Liver (tissue), 3 donors: ENCODE measurements at regions not wholly inside any gene's neighbourhood (a gene's known extent, or its start where the extent isn't known, plus 50 kb on each side); places are given as distances from the start of the nearest gene placed in this dataset.

Experiments
- ATF3 ChIP-seq: IDR thresholded peaks from 2 replicates; pipeline ENCODE4 v1.6.1; 2016; ENCODE audit warnings: antibody characterized with exemption
- GABPA ChIP-seq, 2 donors: IDR thresholded peaks in 1 of 2; conservative IDR thresholded peaks in 1 of 2; 2 replicates each; pipeline ENCODE4 v1.6.1; 2016; ENCODE audit warnings: antibody characterized with exemption in 2 of 2, mild to moderate bottlenecking in 1 of 2, moderate library complexity in 1 of 2
- MAX ChIP-seq: IDR thresholded peaks from 2 replicates; pipeline ENCODE4 v1.6.1; 2016; ENCODE audit warnings: antibody characterized with exemption
- TAF1 ChIP-seq: conservative IDR thresholded peaks from 2 replicates; pipeline ENCODE4 v1.6.1; 2016; ENCODE audit warnings: antibody characterized with exemption, mild to moderate bottlenecking
- YY1 ChIP-seq: IDR thresholded peaks from 2 replicates; pipeline ENCODE4 v1.6.1; 2016; ENCODE audit warnings: antibody characterized with exemption, mild to moderate bottlenecking
- TF ChIP-seq, protein P1 (sequence below): fragments of 150-350 bp; IDR thresholded peaks from 2 replicates; pipeline ENCODE4 v1.5.1; 2017; ENCODE audit warnings: improper control_type of control experiment, low read depth, low read length; ENCODE audit not compliant: missing input control
- donor health status: healthy.
- donor health status: healthy.

DNA sequence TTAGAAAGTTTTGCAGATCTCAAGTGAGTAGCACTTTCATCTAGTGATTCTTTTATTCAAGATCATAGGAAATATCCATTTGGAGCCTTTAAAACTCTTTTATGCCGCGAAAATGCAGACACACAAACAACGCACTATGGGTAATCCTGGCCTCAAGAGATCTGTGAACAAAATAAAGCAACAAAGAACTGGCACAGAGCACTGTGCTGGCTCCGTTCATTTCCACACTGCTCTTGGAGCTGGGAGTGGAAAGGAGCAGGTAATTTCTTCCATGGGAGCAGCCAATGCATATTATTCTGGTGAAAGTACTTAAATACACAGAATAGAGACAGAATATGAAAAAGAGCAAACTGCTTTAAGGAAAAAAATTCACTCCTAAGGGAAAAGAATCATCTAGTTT, 172.7 kb upstream of the FRG1 start:
- TF ChIP-seq, protein P1, sequence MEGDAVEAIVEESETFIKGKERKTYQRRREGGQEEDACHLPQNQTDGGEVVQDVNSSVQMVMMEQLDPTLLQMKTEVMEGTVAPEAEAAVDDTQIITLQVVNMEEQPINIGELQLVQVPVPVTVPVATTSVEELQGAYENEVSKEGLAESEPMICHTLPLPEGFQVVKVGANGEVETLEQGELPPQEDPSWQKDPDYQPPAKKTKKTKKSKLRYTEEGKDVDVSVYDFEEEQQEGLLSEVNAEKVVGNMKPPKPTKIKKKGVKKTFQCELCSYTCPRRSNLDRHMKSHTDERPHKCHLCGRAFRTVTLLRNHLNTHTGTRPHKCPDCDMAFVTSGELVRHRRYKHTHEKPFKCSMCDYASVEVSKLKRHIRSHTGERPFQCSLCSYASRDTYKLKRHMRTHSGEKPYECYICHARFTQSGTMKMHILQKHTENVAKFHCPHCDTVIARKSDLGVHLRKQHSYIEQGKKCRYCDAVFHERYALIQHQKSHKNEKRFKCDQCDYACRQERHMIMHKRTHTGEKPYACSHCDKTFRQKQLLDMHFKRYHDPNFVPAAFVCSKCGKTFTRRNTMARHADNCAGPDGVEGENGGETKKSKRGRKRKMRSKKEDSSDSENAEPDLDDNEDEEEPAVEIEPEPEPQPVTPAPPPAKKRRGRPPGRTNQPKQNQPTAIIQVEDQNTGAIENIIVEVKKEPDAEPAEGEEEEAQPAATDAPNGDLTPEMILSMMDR: no peak
- TF ChIP-seq YY1 (no peak), TAF1 (no peak), ATF3 (no peak), MAX (no peak), GABPA (IDR thresholded peaks at IDR 0.05 in 1 of 2, conservative IDR thresholded peaks at IDR 0.05 in 1 of 2) (no peak)
